ENCODE measurements at regions not wholly inside any gene's neighbourhood (a gene's known extent, or its start where the extent isn't known, plus 50 kb on each side); places are given as distances from the start of the nearest gene placed in this dataset.

DNA sequence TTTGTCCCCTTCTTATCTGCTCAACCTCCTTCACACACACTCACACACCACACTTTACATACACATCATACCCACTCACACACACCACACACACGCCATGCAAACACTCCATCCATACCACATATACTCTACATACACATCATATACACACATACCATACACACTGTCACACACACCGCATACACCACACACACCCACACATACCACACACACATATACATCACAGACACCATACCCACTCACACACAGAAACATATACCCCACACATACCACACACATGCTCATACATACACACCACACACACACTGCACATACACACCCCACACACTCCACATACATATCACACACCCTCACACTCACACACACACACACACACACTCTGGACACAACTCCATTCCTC is 54.3 kb upstream of the ACP3 start:
- TF ChIP-seq EZH2 (IDR thresholded peaks at IDR 0.05; ENCODE audit: borderline replicate concordance, low read length): no peak
- TF ChIP-seq, protein P1, sequence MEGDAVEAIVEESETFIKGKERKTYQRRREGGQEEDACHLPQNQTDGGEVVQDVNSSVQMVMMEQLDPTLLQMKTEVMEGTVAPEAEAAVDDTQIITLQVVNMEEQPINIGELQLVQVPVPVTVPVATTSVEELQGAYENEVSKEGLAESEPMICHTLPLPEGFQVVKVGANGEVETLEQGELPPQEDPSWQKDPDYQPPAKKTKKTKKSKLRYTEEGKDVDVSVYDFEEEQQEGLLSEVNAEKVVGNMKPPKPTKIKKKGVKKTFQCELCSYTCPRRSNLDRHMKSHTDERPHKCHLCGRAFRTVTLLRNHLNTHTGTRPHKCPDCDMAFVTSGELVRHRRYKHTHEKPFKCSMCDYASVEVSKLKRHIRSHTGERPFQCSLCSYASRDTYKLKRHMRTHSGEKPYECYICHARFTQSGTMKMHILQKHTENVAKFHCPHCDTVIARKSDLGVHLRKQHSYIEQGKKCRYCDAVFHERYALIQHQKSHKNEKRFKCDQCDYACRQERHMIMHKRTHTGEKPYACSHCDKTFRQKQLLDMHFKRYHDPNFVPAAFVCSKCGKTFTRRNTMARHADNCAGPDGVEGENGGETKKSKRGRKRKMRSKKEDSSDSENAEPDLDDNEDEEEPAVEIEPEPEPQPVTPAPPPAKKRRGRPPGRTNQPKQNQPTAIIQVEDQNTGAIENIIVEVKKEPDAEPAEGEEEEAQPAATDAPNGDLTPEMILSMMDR (IDR thresholded peaks at IDR 0.05; ENCODE audit: low read length): no peak
